Stimulated activated CD8-positive, alpha-beta memory T cell treated with anti-CD3 and anti-CD28 coated beads, Interleukin-15, amount 100 ng/mL, for 4 hours (primary cell): ENCODE measurements at regions not wholly inside any gene's neighbourhood (a gene's known extent, or its start where the extent isn't known, plus 50 kb on each side); places are given as distances from the start of the nearest gene placed in this dataset.
"Not testable (repeated sequence)": the region's sequence is repeated elsewhere in the genome, so short reads cannot be mapped to it uniquely, and the experiment has no call there.

Experiments used
- DNase-seq, 2 donors: peaks; one replicate each; pipeline ENCODE4 v3.0.0-alpha.2; 2020; ENCODE audit warnings: low read depth in 2 of 2

DNA sequence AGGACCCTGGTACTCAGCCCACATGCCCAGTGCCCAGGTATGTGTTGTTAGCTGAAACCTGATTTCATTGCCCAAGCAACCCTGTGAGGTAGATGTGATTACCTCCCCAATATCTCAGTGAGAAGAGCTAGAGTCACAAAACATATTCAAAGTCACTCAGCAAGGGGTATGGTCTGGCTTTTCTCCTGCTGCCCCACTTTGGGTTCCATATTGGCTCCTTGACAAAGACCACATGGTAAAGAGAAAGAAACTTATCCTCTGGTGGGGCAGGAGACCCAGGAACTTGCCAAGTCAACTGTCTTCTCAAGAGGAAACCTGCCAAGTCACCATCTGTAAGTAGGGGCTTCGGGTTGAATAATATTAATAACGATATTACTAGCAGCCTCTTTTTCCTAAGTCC, 148.3 kb upstream of the LMCD1 start:
- DNase-seq: no peak

DNA sequence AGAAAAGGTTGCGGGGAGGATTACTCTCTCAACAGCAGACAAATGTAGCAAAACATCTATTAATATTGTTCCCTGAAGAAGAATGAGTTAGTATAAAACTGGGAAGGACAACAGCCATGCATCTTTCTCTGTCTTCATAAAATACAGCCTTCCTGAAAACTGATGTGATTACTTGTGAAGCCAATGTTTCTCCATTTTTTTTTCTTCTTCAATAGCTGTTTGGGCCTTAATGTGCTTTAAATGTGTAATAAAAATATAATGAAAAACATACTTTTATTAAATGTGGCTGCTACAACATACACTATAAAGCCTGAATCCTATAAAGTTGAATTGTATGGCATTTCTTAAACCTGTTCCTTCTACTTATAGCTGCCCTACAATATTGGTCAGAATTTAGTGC, 146.3 kb upstream of the LMCD1 start:
- no peak for DNase-seq

DNA sequence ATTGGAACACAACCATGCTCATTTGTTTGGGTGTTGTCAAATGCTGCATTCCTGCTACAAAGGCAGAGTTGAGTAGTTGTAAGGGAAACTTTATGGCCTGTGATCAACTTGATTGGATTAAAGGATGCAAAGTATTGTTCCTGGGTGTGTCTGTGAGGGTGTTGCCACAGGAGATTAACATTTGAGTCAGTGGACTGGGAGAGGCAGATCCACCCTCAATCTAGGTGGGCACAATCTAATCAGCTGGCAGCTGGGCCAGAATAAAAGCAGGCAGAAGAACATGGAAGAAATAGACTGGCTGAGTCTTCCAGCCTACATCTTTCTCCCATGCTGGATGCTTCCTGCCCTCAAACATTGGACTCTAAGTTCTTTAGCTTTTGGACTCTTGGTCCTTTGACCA, 145.6 kb upstream of the LMCD1 start:
- DNase-seq: not testable (repeated sequence)

DNA sequence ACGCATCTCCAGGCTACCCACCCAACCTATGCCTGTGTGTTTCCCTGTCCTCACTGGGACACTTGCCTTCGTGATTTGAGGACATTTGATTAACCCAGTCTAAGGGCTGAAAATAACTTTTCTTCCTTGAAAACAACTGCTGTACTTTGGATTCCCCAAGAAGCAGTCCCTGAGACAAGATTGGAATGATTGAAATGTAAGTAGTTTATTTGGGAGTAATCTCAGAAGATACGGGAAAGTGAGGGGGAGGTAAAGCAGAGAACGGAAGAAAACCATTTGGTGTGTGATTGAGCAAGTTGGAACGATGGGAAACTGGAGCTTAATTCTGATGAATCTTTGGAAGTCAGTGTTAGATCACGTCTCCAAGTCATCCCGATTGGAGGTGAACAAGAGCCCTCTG, 143.8 kb upstream of the LMCD1 start:
- no peak for DNase-seq

DNA sequence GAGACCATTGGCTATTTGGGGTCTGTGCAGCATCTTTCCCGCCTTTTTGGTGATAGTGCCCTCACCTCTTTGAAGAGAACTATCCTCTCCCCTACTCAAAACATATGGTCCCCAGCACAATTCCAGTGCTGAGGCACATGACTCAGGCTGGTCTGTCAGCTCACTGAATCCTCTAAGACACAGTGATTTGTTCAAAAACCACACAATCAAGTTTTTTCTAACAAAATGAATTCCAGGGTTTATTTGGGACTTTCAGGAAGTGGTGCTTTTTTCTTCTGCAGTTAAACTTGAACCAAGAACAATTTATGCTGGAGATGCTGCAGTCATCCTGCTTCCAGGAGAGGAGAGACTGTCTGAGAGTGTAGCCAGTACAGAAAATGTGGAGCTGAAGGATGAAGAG, 142.5 kb upstream of the LMCD1 start:
- no peak for DNase-seq

DNA sequence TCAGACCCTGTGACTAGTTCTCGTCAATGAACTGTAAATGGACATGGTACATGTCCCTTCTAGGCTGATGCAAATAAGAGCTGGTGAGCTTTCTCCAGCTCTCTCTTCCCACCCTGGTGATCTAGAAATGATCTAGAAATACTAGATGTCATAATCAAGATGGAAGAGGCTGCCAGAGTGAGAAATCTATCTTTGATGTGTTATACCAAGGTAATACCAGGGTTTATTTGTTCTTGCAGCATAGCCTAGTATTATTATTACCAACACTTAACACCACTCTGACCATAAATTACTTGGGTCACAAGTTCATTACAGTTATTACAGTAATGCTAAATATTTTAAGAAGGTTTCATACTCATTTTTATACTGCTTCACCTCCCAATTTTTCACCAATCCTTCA, 138.4 kb upstream of the LMCD1 start:
- no peak for DNase-seq

DNA sequence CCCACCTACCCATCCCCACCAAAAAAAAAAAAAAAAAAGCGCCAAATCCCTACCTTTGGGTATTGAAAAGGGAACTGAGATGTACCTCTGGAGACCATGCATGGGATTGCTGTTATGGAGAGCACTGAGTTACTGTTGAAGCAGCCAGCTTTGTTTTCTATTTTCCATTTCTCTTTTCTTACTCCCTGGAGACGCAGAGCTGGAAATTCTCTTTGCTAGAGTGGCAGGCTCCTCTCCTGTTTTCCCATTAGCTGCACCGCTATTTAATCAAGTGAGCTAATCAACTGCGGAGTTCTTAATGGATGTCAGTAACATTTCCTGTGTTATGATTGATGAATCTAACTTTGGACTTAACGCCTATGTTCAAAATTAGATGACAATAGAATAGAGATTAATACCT, 136.1 kb upstream of the LMCD1 start:
- no peak for DNase-seq

DNA sequence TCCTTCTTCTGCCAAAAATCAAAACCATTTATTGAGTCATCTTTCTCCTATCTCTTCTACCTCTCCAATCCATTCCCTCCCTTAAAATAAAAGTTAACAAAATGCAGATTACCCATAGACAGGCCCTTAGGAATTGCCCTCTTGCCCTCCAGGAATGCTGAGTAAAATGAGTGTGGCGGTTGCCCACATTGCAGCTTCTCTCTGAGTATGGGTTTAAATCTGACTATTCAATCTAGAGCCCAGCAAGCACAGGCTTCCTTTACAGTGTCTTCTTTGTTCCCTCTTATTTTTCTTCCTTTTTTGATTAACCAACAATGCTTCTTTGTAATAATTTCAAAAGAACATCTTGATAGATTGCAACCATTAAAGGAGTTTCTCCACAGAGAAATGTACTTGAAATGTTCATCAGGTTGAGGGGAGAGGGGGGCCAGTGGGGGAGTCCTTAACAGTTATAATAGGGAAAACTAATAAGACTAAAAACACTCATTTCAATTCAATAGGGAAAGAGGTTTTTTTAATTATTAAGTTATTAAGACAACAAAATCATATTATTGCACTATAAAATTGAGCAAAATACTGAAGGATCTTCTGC, 135.3 kb upstream of the LMCD1 start:
- no peak for DNase-seq

DNA sequence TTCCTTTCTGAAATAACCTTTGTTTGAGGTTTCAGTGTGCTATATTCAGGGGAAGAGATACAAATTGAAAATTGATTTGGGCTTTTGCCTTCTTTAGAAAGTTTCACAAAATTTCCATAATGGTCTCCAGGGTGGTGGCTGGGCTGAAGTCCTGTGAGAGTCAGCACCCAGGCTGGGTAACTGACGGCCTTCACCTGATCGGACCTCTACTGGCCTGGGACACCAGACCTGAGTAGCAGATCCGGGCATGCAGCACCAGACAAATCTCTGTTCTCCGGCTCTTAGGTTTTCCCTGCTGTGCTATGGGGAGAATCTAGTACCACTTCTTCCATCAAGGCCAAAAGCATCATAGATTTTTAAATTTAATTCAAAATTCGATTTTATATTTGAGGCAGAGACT, 133.0 kb upstream of the LMCD1 start:
- no peak for DNase-seq

DNA sequence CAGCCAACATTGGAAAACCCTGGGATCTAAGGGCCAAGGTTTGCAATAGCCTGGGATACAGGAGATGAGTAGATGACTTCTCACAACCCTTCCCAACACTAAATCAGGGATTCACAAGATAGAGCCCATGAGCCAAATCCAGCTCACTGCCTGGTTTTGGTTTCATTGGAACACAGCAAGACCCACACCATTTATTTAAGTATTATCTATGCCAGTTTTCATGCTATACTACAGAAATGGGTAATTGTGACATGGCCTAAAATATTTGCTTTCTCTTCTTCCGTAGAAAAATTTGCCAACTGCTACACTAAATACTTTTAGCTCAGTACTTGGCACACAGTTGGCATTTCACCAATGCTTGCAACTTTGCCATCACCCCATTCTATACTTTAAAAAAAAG, 132.0 kb upstream of the LMCD1 start:
- DNase-seq: no peak

DNA sequence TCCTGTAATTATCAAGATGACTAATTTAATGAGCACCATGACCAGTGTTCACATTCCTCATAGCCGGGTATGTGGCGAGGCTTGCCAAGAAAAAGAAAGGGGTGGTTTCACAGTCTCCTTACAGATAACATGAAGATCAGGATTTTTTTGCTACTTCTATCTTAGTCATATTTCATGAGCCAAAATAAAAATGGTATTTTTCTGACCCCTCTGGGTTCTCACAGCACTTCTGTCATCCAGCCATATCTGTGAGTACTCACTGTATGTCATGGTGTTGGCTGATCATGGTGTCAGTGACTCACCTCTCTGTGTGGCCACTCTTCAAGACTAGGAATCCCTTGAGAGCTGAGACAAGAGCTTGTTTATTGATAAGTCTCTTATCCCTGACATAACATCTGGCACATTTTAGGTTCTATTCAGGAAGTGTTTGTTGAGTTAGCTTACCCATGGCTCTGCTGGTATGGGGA, 130.5 kb upstream of the LMCD1 start:
- DNase-seq: no peak

DNA sequence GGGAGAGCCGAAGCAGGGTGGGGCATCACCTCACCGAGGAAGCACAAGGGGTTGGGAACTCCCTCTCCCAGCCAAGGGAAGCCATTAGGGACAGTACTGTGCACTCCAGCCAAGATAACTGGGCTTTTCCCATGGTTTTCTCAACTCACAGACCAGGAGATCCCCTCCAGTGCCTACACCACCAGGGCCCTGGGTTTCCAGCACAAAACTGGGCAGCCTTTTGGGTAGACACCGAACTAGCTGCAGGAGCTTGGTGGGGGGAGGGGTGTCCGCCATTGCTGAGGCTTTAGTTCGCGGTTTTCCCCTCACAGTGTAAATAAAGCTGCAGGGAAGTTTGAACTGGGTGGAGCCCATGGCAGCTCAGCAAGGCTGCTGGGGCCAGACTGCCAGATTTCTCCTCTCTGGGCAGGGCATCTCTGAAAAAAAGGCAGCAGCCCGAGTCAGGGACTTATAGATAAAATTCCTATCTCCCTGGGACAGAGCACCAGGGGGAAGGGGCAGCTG, 129.6 kb upstream of the LMCD1 start:
- DNase-seq: no peak

DNA sequence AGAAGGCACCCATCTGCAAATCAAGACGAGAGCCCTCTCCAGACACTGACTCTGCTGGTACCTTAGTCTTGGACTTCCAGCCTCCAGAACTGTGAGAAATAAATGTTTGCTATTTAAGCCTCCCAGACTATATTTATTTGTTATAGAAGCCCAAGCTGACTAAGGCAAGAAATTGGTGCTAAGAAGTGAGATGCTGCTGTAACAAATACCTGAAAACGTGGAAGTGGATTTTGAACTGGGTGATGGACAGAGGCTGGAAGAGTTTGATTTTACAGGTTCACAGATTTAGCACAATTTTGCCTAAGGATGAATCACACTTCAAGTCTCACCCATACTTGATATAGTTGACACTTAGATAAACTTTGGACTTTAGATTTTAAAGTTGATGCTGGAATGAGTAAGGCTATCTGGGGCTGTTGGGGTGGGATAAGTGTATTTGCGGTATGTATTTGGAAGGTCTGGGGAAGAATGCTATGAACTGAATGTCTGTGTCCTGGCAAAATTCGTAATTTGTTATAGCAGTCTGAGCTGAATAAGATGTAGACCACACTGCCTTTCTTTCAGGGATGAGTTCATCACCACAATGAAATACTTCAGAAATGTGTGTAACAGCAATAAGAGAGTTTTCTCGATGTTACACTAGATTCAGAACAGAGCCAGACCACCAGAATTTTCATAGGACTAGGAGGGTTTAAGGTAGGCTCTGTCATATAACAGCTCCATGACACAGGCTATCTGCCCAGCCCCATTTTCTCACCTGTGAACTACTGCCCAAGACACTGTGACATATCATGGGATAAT, 120.5 kb upstream of the LMCD1 start:
- no peak for DNase-seq

DNA sequence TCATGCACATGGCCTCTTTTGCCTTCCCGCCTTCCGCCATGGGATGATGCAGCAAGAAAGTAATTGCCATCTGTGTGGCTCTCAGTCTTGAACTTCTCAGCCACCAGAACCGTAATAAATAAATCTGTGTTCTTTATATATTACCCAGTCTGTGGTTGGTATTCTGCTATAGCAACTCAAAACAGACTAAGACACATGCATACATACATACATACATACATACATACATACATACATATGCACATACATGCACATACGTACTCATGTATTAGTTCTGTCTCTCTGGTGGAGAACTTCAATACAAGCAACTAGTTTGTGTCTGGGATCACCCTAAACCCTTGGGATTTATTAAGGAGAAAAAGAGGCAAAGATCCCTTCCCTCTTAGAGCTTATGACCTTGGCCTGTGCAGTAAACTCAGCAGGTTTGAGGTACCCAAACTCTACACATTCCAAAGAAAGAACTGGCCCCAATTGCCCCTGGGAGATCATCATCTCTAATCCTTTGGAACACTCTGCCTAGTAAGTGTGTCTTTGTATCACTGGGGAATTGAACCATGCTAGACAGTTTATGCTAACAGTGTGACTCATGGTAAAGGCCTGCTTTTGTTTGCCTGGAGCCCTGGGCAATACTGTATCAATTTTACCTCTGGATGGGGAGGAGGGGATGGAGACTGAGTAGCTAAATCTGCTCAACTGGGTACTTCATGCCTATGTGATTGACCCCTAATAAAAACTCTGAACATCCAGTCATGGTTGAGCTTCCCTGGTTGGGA, 115.6 kb upstream of the LMCD1 start:
- no peak for DNase-seq

DNA sequence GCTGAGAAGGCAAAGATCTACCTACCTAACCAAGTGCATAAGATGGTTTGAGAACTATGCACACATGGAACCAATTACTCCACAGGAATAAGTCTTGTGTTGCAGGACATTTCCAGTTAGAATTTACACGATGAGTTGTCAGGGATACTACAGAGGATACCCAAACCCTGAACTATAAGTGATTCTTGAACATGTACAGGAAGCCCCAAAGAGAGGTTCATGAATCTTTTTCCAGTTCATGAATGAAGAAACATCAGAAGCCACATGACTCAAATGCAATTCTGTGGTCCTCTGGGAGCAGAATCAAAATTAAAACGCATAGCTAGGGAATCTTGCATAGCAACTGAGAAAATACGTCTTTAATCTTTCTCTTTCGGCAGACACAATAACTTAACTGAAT, 114.1 kb upstream of the LMCD1 start:
- no peak for DNase-seq

DNA sequence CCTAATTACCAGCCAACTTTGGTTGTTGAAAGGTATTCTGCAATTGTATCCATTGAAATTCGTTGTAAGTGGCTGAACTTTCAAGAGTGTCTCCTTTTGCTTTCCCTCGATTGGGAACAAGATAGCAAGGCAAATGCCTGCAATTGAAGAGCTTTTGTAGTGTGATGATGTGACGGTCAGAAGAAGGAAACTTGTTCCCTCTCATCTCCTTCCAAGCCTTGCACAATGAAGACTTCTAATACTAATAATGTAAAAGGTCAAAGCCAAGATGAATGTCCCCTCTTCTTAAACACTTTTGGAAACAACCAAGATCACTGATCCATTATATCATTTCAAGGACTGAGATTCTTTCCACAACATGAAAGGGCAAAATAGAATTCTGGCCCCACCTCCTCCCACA, 101.9 kb upstream of the LMCD1 start:
- DNase-seq: no peak

DNA sequence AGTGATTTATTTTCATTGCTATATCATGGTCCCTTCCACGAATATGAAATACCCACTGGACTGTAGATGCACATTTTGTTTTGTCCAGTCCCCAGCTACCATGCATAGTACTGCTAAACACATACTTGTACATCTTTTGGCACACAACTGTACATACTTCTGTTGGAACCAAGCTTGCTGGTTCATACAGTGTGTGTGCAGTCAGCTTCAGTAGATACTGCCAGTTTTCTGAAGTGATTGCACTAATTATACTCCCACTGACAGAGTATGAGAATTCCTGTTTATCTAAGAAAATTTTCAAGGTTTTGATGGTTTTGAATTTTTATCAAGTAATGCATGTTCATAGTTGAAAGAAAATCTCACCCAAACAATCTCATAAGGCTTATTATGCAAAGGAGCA, 100.7 kb upstream of the LMCD1 start:
- no peak for DNase-seq

DNA sequence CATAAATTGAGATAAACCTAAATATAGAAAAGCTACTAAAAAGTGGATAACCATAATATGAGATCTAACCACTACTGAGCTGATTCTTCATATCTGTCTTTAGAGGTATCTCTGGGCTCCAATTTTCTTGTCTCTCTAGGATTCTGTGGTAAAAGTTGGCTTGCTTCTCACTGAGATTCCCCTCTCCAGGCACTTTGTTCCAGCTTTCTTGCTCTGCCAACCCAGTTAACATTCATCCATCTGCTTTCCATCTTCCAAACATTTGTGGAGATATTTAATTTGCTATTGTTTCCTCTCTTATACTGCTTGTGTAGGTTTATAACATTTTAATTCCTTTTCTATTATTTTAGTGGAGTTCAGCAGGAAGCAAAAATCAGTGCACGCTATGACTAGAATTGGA, 97.6 kb upstream of the LMCD1 start:
- DNase-seq: no peak

DNA sequence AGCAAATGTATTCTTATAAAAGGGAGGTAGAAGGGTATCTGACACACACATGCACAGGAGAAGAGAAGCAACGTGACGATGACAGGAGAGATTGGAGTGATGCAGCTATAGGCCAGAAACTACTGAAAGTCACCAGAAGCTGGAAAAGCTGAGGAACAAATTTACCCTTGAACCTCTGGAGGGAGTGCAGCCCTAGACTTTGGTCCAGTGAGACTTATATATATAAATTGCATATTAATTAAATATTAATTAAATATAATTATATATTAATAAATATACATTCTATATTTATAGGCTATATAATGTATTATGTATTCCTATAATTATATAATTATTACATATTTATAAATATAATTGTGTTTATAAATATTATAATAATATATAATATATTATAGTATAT, 96.5 kb upstream of the LMCD1 start:
- DNase-seq: no peak

DNA sequence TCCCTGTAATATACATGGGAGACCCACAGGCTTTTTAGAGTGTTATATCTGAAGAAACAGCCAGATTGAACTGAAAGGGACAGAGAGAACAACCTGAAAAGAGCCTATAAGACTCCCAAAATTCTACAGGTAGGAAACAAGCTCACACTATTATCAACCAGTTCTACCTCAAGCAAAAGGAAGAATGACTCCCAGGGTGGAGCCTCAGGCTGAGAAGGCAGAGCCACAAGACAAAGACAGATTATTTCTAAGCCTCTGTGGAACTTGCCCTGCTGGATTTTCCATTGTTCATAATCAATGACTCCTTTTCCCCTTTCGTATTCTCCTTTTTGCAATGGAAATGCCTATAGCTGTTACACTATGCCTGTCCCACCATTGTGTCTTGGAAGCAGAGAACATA, 95.1 kb upstream of the LMCD1 start:
- DNase-seq: no peak

DNA sequence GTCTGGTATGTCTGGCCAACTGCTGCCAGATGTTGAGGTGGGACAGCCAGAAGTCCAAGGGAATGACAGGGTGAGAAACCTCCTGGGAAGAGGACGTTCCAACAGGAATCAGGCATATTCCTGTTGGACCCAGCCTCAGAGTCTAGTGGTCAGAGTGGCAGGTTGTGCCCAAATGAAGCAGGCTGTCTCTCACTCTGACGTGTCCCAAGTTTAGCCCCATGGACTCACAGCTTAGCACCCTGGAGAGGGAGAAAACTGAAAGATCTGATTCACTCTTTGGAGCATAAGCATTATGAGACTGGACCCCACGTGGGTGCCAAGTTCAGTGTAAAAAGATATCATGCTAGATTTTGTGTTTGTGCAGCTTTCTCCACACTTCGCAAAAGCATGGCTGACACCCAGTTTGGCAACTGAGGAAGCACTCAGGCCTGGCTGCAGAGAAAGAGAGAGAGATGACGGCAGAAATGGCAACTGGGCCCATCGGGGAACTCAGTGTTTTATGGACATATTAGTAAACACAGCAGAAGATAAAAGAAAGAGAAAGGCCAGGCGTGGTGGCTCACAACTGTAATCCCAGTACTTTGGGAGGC, 88.2 kb upstream of the LMCD1 start:
- DNase-seq: no peak

DNA sequence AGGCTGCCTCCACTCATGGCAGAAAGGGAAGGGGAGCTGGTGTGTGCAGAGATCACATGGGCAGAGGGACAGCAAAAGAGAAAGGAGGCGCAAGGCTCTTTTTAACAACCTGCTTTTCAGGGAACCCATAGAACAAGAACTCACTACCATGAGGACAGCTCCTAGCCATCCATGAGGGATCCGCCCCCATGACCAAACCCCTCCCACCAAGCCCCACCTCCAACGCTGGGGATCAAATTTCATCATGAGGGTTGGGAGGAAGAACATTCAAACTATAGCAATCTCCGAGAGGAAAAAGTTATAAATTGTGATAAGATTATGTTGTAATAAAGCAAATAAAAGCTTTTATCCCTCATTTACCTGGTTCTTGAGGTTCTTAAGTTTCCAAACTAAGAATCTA, 84.7 kb upstream of the LMCD1 start:
- DNase-seq: no peak
